Natural killer cell (primary cell): ENCODE measurements at regions not wholly inside any gene's neighbourhood (a gene's known extent, or its start where the extent isn't known, plus 50 kb on each side); places are given as distances from the start of the nearest gene placed in this dataset.

ENCODE experiments used
- ATAC-seq, 3 donors: fragments of 150-1000 bp in 2 of 3; fragments of 200-7000 bp in 1 of 3; cut with Tn5 transposase; 1 replicate in 1 of 3; 2 replicates in 2 of 3; pipeline ENCODE4 v1.10.0; 2021; ENCODE audit warnings: mild to moderate bottlenecking in 2 of 3, moderate library complexity in 2 of 3
- DNase-seq, 2 donors: peaks; one replicate each; pipeline versions ENCODE4 v3.0.0 to v3.0.0-alpha.2; 2013 to 2021; ENCODE audit warnings: mixed read lengths in 1 of 2
- H3K27ac ChIP-seq: one replicate; pipeline ENCODE4 v1.5.1; 2013; ENCODE audit warnings: mild to moderate bottlenecking, low read length
- H3K27me3 ChIP-seq: one replicate; pipeline ENCODE4 v1.6.1; 2013; ENCODE audit warnings: low read length; ENCODE audit not compliant: control insufficient read depth, insufficient read depth
- H3K36me3 ChIP-seq: one replicate; pipeline ENCODE4 v1.6.1; 2013; ENCODE audit warnings: low read length; ENCODE audit not compliant: control insufficient read depth, insufficient read depth
- H3K4me1 ChIP-seq: one replicate; pipeline ENCODE4 v1.6.1; 2013; ENCODE audit warnings: low read length; ENCODE audit not compliant: control insufficient read depth, insufficient read depth
- H3K4me3 ChIP-seq: one replicate; pipeline ENCODE4 v1.5.1; 2013; ENCODE audit warnings: low read length
- H3K9me3 ChIP-seq: one replicate; pipeline ENCODE4 v1.6.1; 2013; ENCODE audit warnings: low read length; ENCODE audit not compliant: control insufficient read depth, insufficient read depth
- H3K27ac Mint-ChIP-seq, 2 donors: one replicate each; pipeline ENCODE4 v1.8.0; 2022; ENCODE audit warnings: mild to moderate bottlenecking in 2 of 2, mixed read lengths in 2 of 2, moderate library complexity in 1 of 2
- H3K27me3 Mint-ChIP-seq, 2 donors: one replicate each; pipeline ENCODE4 v1.8.0; 2022; ENCODE audit warnings: low read depth in 2 of 2, mixed read lengths in 2 of 2
- H3K36me3 Mint-ChIP-seq: one replicate; pipeline ENCODE4 v1.8.0; 2022; ENCODE audit warnings: mixed read lengths
- H3K4me1 Mint-ChIP-seq, 2 donors: one replicate each; pipeline ENCODE4 v1.8.0; 2022; ENCODE audit warnings: mixed read lengths in 2 of 2
- H3K4me3 Mint-ChIP-seq: one replicate; pipeline ENCODE4 v1.8.0; 2022; ENCODE audit warnings: mild to moderate bottlenecking, moderate library complexity, mixed read lengths
- H3K9me3 Mint-ChIP-seq, 2 donors: one replicate each; pipeline ENCODE4 v1.8.0; 2022; ENCODE audit warnings: mixed read lengths in 2 of 2
- WGBS: methylation state at CpG from one replicate; pipeline ENCODE4 v1.1.7; 2013; ENCODE audit warnings: missing lambda C conversion rate; ENCODE audit not compliant: insufficient coverage; 5-methylcytosine and 5-hydroxymethylcytosine counted together
- intact Hi-C: fragments of 100-400 bp; cut with micrococcal nuclease; formaldehyde crosslinking; loops from one replicate; pipeline ENCODE4 v1.14.2; 2022
- TF ChIP-seq, protein P1 (sequence below): fragments of 200-600 bp; IDR thresholded peaks from one replicate; pipeline ENCODE4 v1.8.0; 2022; ENCODE audit warnings: antibody characterized with exemption

DNA sequence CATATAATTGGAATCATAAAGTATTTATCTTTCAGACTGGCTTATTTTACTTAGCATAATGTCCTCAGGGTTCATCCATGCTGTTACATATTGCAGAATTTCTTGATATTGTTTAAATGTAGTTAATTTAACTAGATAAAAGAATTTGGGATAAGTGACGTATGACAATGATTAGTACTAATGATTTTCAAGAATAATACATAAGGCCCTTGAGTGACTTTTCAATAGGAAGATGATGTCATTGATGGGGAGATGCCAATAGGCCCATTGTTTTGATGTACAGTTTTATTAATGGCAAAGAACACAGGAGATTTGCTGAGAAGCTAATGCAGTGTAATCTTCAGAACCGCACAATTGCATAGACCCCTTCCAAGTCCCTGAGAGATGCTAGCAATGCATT is 537.4 kb upstream of the PHF14 start:
- no peaks in the 10 kb centered on the region for H3K4me1 Mint-ChIP-seq
- H3K36me3 Mint-ChIP-seq: peaks cover 5% of the 10 kb centered on the region
- H3K4me3 Mint-ChIP-seq: no peak overlapping the region
- Histone ChIP-seq H3K27me3 (no peaks in the 10 kb centered on the region), H3K27ac (no peak overlapping the region), H3K9me3 (no peaks in the 10 kb centered on the region), H3K36me3 (no peaks in the 10 kb centered on the region), H3K4me3 (no peak overlapping the region), H3K4me1 (no peaks in the 10 kb centered on the region)
- no peak for DNase-seq
- H3K27me3 Mint-ChIP-seq: no peaks in the 10 kb centered on the region
- no peak for ATAC-seq
- H3K9me3 Mint-ChIP-seq: peaks cover 6 to 7% of the 10 kb centered on the region in 2 donors
- whole genome bisulfite sequencing: 85% methylated on average over 2 of the region's 2 CpGs
- intact Hi-C loops: no loop called here
- TF ChIP-seq, protein P1, sequence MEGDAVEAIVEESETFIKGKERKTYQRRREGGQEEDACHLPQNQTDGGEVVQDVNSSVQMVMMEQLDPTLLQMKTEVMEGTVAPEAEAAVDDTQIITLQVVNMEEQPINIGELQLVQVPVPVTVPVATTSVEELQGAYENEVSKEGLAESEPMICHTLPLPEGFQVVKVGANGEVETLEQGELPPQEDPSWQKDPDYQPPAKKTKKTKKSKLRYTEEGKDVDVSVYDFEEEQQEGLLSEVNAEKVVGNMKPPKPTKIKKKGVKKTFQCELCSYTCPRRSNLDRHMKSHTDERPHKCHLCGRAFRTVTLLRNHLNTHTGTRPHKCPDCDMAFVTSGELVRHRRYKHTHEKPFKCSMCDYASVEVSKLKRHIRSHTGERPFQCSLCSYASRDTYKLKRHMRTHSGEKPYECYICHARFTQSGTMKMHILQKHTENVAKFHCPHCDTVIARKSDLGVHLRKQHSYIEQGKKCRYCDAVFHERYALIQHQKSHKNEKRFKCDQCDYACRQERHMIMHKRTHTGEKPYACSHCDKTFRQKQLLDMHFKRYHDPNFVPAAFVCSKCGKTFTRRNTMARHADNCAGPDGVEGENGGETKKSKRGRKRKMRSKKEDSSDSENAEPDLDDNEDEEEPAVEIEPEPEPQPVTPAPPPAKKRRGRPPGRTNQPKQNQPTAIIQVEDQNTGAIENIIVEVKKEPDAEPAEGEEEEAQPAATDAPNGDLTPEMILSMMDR: no peak
- no peak overlapping the region for H3K27ac Mint-ChIP-seq

GRCh38 chr7:10439027-10439426 is 534.6 kb upstream of the PHF14 start:
- H3K4me1 Mint-ChIP-seq: no peaks in the 10 kb centered on the region
- no peaks in the 10 kb centered on the region for H3K27me3 ChIP-seq
- TF ChIP-seq, protein P1: no peak
- DNase-seq (no peak), ATAC-seq (no peak)
- WGBS: 94% methylated on average over 3 of the region's 3 CpGs
- H3K27ac ChIP-seq: no peak overlapping the region
- no peaks in the 10 kb centered on the region for H3K9me3 ChIP-seq
- H3K27ac Mint-ChIP-seq: no peak overlapping the region
- H3K36me3 ChIP-seq: no peaks in the 10 kb centered on the region
- H3K4me1 ChIP-seq: no peaks in the 10 kb centered on the region
- H3K9me3 Mint-ChIP-seq: peaks cover 13 to 16% of the 10 kb centered on the region in 2 donors
- H3K4me3 ChIP-seq: no peak overlapping the region
- H3K4me3 Mint-ChIP-seq: no peak overlapping the region
- H3K27me3 Mint-ChIP-seq: no peaks in the 10 kb centered on the region
- peaks cover 14% of the 10 kb centered on the region for H3K36me3 Mint-ChIP-seq
- intact Hi-C loops: no loop called here

GRCh38 chr7:10455936-10456335 is 517.7 kb upstream of the PHF14 start:
- H3K4me3 Mint-ChIP-seq: no peak overlapping the region
- H3K4me1 Mint-ChIP-seq: no peaks in the 10 kb centered on the region
- no peaks in the 10 kb centered on the region for H3K27me3 ChIP-seq
- H3K27ac Mint-ChIP-seq: no peak overlapping the region
- TF ChIP-seq, protein P1: no peak
- DNase-seq: no peak
- ATAC-seq: no peak
- no peaks in the 10 kb centered on the region for H3K27me3 Mint-ChIP-seq
- no peaks in the 10 kb centered on the region for H3K4me1 ChIP-seq
- H3K27ac ChIP-seq: no peak overlapping the region
- H3K9me3 Mint-ChIP-seq: peaks cover 6 to 13% of the 10 kb centered on the region in 2 donors
- peaks cover 8% of the 10 kb centered on the region for H3K36me3 Mint-ChIP-seq
- H3K4me3 ChIP-seq: no peak overlapping the region
- no peaks in the 10 kb centered on the region for H3K36me3 ChIP-seq
- no peaks in the 10 kb centered on the region for H3K9me3 ChIP-seq
- intact Hi-C loops: no loop called here

- H3K36me3 Mint-ChIP-seq: no peaks in the 10 kb centered on the region
- WGBS: 93% methylated on average over 1 of the region's 2 CpGs
- H3K4me3 Mint-ChIP-seq: no peak overlapping the region
- intact Hi-C loops: no loop called here
- no peaks in the 10 kb centered on the region for H3K4me1 Mint-ChIP-seq
- H3K9me3 Mint-ChIP-seq: peaks cover 2 to 8% of the 10 kb centered on the region in 2 donors
- H3K36me3 ChIP-seq: no peaks in the 10 kb centered on the region
- H3K27me3 ChIP-seq: no peaks in the 10 kb centered on the region
- H3K27ac Mint-ChIP-seq: no peak overlapping the region
- no peaks in the 10 kb centered on the region for H3K27me3 Mint-ChIP-seq
- ATAC-seq: no peak
- H3K4me1 ChIP-seq: no peaks in the 10 kb centered on the region
- no peaks in the 10 kb centered on the region for H3K9me3 ChIP-seq
- no peak overlapping the region for H3K27ac ChIP-seq
- TF ChIP-seq, protein P1: no peak
- no peak for DNase-seq
- H3K4me3 ChIP-seq: no peak overlapping the region
Measured at GRCh38 chr7:10460474-10460873, 513.2 kb upstream of the PHF14 start.
